ENCODE measurements at regions not wholly inside any gene's neighbourhood (a gene's known extent, or its start where the extent isn't known, plus 50 kb on each side); places are given as distances from the start of the nearest gene placed in this dataset.

DNA sequence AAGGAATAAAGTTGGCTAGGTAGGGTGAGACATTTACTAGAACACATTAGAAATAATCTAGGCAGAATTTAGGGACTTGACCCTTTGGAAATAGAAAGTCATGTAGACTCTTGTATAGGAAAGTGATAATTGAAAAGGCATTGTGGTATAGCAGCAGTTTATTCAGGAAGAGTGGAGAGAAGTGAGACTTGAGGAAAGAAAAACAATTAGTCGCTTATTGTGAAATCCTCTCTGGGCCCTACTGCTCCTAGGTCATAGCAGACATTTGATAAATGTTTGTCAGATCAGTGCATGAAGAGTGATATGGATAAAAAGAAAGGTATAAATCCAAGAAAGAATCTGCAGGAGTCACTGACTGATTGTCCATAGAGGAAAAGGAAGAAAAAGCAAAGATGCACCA is 337.6 kb downstream of the HNRNPD start:
- Histone ChIP-seq H3K27me3 (ENCODE audit: control insufficient read depth in 3 of 3, insufficient read depth in 3 of 3, low read length in 2 of 3) (peaks cover 0 to 4% (median 2%) of the 10 kb centered on the region in 3 donors), H3K4me1 (ENCODE audit: control insufficient read depth in 5 of 5, insufficient read depth in 5 of 5, low read length in 5 of 5) (no peaks in the 10 kb centered on the region), H3K4me3 (no peak overlapping the region), H3K27ac (ENCODE audit: low read depth in 1 of 2, low read length in 1 of 2) (no peak overlapping the region), H3K9ac (ENCODE audit: insufficient read depth in 1 of 2, low read length in 2 of 2) (no peak overlapping the region), H3K9me3 (ENCODE audit: control insufficient read depth in 4 of 4, insufficient read depth in 3 of 4, low read length in 3 of 4) (no peaks in the 10 kb centered on the region), H3K36me3 (ENCODE audit: control insufficient read depth in 4 of 4, insufficient read depth in 4 of 4, low read length in 4 of 4) (no peaks in the 10 kb centered on the region)
- DNase-seq (no peak), ATAC-seq (ENCODE audit: insufficient read depth, low FRiP score) (no peak)
- WGBS, 2 donors = 30 to 72% methylated on average over 1 of the region's 1 CpG
- TF ChIP-seq, protein P1, sequence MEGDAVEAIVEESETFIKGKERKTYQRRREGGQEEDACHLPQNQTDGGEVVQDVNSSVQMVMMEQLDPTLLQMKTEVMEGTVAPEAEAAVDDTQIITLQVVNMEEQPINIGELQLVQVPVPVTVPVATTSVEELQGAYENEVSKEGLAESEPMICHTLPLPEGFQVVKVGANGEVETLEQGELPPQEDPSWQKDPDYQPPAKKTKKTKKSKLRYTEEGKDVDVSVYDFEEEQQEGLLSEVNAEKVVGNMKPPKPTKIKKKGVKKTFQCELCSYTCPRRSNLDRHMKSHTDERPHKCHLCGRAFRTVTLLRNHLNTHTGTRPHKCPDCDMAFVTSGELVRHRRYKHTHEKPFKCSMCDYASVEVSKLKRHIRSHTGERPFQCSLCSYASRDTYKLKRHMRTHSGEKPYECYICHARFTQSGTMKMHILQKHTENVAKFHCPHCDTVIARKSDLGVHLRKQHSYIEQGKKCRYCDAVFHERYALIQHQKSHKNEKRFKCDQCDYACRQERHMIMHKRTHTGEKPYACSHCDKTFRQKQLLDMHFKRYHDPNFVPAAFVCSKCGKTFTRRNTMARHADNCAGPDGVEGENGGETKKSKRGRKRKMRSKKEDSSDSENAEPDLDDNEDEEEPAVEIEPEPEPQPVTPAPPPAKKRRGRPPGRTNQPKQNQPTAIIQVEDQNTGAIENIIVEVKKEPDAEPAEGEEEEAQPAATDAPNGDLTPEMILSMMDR (IDR thresholded peaks at IDR 0.05; ENCODE audit: control extremely low read depth, extremely low read depth) = no peak

DNA sequence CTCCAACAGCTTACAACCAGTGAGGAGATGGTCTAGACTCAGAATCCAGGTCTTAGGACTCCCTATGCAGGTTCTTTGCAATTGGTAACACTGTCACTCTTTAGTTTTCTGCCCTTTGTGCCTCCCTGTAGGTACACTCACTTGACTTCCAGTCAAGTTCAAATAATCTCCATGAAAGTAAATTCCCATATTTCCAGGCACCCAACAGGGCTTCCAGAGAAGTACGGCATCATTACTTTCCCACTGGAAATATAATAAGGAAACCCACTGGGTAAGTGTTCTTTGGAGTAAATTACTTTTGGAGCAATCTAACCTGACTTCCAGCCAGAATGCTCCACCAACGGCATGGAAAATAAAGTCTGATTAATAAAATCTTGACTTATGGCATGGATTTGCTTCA is 338.9 kb downstream of the HNRNPD start:
- 86 to 95% methylated on average over 2 of the region's 2 CpGs for WGBS, 2 donors
- no peak overlapping the region for H3K9ac ChIP-seq (ENCODE audit: insufficient read depth in 1 of 2, low read length in 2 of 2)

DNA sequence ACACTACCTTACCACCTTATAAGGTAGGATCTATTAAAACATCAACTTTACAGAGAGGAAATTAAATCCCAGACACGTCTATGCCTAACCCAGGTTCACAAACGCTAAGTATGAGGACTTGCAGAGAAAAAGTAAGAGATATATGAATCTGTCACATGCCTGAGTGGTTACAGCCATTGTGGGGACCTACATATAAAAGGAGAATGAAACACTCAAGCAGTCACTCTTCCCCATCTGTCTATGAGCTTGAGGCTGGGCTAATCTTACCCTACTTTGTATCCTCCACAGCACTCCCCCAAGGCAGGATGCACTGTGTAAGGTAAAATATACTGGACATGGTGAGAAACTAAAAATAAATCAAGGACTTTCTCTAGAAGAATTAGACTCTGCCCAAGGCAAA is 339.9 kb downstream of the HNRNPD start:
- no peak for DNase-seq
- no peaks in the 10 kb centered on the region for H3K9me3 ChIP-seq (ENCODE audit: control insufficient read depth in 4 of 4, insufficient read depth in 3 of 4, low read length in 3 of 4)
- H3K9ac ChIP-seq (ENCODE audit: insufficient read depth in 1 of 2, low read length in 2 of 2) = no peak overlapping the region
- H3K4me1 ChIP-seq (ENCODE audit: control insufficient read depth in 5 of 5, insufficient read depth in 5 of 5, low read length in 5 of 5) = no peaks in the 10 kb centered on the region
- 64 to 77% methylated on average over 2 of the region's 2 CpGs for WGBS, 2 donors
- no peak overlapping the region for H3K4me3 ChIP-seq
- TF ChIP-seq, protein P1 (IDR thresholded peaks at IDR 0.05; ENCODE audit: control extremely low read depth, extremely low read depth) = no peak
- H3K27ac ChIP-seq (ENCODE audit: low read depth in 1 of 2, low read length in 1 of 2) = no peak overlapping the region
- H3K36me3 ChIP-seq (ENCODE audit: control insufficient read depth in 4 of 4, insufficient read depth in 4 of 4, low read length in 4 of 4) = no peaks in the 10 kb centered on the region
- ATAC-seq (ENCODE audit: insufficient read depth, low FRiP score) = no peak
- H3K27me3 ChIP-seq (ENCODE audit: control insufficient read depth in 3 of 3, insufficient read depth in 3 of 3, low read length in 2 of 3) = peaks cover 0 to 2% (median 0%) of the 10 kb centered on the region in 3 donors

More for the DNA sequence above, 338.9 kb downstream of the HNRNPD start:
- Histone ChIP-seq H3K4me3 (no peak overlapping the region), H3K9me3 (ENCODE audit: control insufficient read depth in 4 of 4, insufficient read depth in 3 of 4, low read length in 3 of 4) (no peaks in the 10 kb centered on the region), H3K4me1 (ENCODE audit: control insufficient read depth in 5 of 5, insufficient read depth in 5 of 5, low read length in 5 of 5) (no peaks in the 10 kb centered on the region), H3K36me3 (ENCODE audit: control insufficient read depth in 4 of 4, insufficient read depth in 4 of 4, low read length in 4 of 4) (no peaks in the 10 kb centered on the region), H3K27me3 (ENCODE audit: control insufficient read depth in 3 of 3, insufficient read depth in 3 of 3, low read length in 2 of 3) (peaks cover 0 to 2% (median 0%) of the 10 kb centered on the region in 3 donors), H3K27ac (ENCODE audit: low read depth in 1 of 2, low read length in 1 of 2) (no peak overlapping the region)
- ATAC-seq (ENCODE audit: insufficient read depth, low FRiP score) (no peak), DNase-seq (no peak)
- TF ChIP-seq, protein P1 (IDR thresholded peaks at IDR 0.05; ENCODE audit: control extremely low read depth, extremely low read depth) = no peak

DNA sequence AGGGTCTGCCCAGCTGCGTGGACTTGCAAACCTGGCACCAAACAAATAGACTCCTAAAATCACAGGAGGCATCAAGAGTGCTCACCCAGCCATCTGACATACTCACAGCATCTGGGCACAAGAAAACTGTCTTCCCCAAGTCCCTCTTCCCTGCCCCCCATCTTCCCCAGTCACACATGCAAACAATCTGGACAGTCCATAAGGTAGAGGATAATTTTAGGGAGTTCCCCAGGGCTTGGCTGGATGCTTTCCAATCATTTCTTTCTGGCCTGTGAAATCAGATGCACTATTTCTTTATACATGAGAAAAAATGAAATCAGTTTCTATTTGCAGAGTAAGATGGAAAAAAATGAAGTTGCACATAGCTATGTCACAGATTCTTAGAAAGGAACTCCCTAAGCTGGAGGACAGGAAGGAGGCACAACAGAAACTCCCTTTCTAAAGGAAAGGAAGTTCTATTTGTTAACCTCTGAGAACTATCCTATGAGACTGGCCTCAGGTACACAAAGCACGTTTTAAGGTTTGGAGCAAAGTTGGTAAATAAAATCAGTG is 342.3 kb downstream of the HNRNPD start:
- 70 to 74% methylated on average over 2 of the region's 2 CpGs for WGBS, 2 donors
- no peak overlapping the region for H3K4me3 ChIP-seq
- H3K4me1 ChIP-seq (ENCODE audit: control insufficient read depth in 5 of 5, insufficient read depth in 5 of 5, low read length in 5 of 5) = no peaks in the 10 kb centered on the region
- TF ChIP-seq, protein P1 (IDR thresholded peaks at IDR 0.05; ENCODE audit: control extremely low read depth, extremely low read depth) = no peak
- DNase-seq (no peak), ATAC-seq (ENCODE audit: insufficient read depth, low FRiP score) (no peak)
- H3K27ac ChIP-seq (ENCODE audit: low read depth in 1 of 2, low read length in 1 of 2) = no peak overlapping the region
- no peak overlapping the region for H3K9ac ChIP-seq (ENCODE audit: insufficient read depth in 1 of 2, low read length in 2 of 2)
- H3K9me3 ChIP-seq (ENCODE audit: control insufficient read depth in 4 of 4, insufficient read depth in 3 of 4, low read length in 3 of 4) = no peaks in the 10 kb centered on the region
- peaks cover 0 to 2% (median 0%) of the 10 kb centered on the region in 3 donors for H3K27me3 ChIP-seq (ENCODE audit: control insufficient read depth in 3 of 3, insufficient read depth in 3 of 3, low read length in 2 of 3)
- no peaks in the 10 kb centered on the region for H3K36me3 ChIP-seq (ENCODE audit: control insufficient read depth in 4 of 4, insufficient read depth in 4 of 4, low read length in 4 of 4)
